GM10266 (cell line): ENCODE measurements at regions not wholly inside any gene's neighbourhood (a gene's known extent, or its start where the extent isn't known, plus 50 kb on each side); places are given as distances from the start of the nearest gene placed in this dataset.

Experiments
- DNase-seq: peaks from one replicate; pipeline ENCODE4 v3.0.0; 2012; ENCODE audit errors: extremely low spot score
- TF ChIP-seq, protein P1 (sequence below): IDR thresholded peaks from 2 replicates; pipeline ENCODE4 v1.5.1; 2012; ENCODE audit warnings: mild to moderate bottlenecking, low read depth; ENCODE audit not compliant: control insufficient read depth, insufficient read depth; ENCODE audit errors: missing control alignments

DNA sequence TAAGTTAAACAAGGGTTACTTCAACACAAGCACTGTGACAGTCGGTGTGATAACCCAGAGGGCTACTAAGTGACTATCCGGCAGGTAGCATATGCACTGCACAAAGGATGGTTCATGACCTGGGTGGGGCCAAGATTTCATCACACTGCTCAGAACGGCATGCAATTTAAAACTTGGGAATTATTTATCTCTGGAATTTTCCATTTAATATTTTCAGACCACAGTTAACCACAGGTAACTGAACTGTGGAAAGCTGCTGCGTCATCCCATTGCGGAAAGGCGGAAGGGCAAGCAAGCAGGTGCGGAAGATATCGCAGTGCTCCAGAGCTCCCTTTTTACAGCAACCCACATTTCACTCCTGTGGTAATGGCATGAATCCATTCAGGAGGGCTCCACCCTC lies 540.8 kb downstream of the INSC start:
- DNase-seq = no peak
- TF ChIP-seq, protein P1, sequence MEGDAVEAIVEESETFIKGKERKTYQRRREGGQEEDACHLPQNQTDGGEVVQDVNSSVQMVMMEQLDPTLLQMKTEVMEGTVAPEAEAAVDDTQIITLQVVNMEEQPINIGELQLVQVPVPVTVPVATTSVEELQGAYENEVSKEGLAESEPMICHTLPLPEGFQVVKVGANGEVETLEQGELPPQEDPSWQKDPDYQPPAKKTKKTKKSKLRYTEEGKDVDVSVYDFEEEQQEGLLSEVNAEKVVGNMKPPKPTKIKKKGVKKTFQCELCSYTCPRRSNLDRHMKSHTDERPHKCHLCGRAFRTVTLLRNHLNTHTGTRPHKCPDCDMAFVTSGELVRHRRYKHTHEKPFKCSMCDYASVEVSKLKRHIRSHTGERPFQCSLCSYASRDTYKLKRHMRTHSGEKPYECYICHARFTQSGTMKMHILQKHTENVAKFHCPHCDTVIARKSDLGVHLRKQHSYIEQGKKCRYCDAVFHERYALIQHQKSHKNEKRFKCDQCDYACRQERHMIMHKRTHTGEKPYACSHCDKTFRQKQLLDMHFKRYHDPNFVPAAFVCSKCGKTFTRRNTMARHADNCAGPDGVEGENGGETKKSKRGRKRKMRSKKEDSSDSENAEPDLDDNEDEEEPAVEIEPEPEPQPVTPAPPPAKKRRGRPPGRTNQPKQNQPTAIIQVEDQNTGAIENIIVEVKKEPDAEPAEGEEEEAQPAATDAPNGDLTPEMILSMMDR = no peak

DNA sequence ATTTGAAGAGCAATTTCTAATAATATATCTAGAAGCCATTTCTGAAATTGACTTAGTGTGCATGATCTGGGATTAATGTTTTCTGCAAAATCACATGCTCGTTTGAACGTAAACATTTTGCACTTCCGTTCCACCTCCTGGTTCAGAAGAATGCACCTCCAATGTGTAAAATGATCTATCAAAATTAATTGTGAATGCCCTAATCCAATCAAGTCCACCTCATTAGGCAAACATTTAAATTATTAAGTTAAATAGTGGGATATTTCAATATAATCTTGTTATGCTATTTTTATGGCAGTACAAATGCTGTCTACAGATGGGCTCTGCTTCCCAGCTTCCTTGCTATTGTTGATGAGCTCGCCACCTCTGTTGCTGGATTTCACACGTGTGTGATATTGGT lies 542.5 kb downstream of the INSC start:
- TF ChIP-seq, protein P1 = no peak
- no peak for DNase-seq

DNA sequence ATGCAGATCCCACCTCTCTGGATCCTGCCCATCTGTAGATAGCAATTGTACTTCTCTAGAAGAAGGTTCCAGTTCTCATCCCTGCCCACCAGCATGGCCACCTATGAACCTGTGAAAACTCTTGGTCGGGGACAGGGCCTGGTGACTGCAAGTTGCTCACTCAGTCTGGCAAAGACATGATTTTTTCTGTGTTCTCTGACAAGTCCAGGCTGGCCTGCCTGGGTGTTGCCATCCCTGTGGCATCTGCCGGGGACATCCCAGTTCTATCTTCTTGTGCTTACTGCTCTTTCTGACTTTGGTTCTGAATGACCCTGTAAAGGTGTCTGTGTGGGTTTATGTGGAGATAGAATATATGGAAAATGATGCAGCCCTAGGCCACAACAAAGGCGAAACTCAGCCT lies 545.8 kb downstream of the INSC start:
- TF ChIP-seq, protein P1 = no peak
- no peak for DNase-seq

DNA sequence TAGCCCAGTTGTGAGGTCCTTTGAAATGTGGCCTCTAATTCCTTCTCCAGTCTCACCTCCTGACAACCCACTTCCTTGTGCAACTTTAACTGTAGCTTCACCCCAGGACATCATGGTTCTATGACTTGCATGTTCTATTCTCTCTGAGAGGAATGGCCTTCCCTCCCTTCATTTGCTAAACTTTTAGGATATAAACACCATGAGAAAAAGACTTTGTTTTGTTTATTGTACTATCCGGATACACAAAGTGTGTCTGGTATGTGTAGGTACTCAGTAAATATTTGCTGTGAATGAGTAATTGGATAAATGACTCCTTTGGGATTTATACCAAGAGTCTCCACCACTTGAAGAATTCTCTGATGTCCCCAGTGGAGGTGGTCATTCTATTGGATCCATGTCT lies 547.6 kb downstream of the INSC start:
- DNase-seq = no peak

DNA sequence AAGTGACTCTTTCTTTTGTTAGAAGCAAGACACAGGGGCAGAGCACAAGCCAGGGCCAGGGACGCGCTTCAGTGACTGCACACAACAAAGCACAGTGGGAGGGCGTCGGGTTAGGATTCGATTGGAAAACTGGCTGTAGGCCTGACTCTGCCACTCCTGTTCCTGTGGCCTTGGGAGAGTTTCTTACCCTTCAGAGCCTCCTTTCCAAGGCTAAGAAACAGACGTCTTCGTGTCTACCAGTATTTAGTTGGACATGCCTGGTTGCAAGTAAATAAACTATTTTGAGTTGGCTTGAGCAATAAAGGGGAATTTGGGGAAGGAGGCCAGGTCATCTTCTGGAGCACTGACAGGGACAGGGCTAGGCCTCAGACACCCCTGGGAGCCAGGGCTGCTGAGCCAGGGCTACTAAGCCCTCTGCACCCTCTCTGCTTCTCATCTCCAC lies 549.1 kb downstream of the INSC start:
- no peak for DNase-seq
- TF ChIP-seq, protein P1 = no peak

More for the DNA sequence above, 547.6 kb downstream of the INSC start:
- TF ChIP-seq, protein P1 = no peak

DNA sequence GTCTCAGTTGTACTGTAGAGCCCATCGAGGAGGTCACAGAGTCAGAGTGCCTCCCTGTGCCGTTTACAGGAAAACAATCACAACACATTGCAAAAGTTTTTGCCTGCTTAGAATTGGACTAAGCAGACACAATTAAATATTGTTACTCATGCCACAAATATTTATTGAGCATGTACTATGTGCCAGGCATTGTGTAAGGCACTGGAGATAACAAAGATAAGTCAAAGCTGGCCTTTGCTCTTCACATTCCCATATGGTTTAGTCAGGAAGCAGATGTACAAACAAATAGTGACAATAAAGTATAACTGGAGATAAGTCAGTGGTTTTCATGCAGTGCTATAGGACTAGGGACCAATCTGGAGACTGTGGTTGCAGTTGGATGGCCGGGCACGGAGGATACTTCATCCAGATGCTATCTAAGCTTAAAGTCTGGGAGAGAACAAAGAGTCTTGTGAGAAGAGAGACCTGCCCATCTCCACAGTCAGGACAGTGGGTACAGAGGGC lies 550.7 kb downstream of the INSC start:
- DNase-seq = no peak

DNA sequence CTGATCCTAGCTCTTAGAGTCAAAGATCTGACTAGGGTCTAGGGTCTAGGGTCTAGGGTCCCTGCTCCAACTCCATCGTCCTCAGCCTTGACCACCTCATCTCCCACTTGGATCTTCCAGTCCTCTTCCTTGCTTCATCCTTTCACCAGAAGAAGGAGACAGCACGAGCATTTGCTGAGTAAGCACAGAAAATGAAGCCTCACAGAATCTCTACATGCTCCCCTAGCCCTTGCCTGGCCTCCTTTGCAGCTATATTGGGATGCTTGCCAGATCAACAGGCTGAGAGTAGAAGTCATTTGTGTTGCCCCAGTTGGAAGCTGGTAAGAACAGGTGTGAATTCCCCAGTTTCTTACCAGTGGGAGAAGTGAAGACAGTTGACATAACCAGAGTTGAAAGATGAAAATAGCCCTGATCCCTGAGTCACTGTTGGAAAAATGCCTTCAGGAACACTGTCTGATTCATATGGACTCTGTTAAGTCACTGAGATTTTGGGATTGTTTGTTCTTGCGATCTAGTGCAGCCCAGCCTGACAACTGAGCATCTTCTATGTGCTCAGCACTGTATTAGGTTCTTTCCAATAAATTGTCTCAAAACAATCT lies 552.5 kb downstream of the INSC start:
- DNase-seq = no peak
- TF ChIP-seq, protein P1 = no peak

More for the DNA sequence above, 550.7 kb downstream of the INSC start:
- TF ChIP-seq, protein P1 = no peak
